ENCODE measurements at regions not wholly inside any gene's neighbourhood (a gene's known extent, or its start where the extent isn't known, plus 50 kb on each side); places are given as distances from the start of the nearest gene placed in this dataset.
A peak's percentile ranks its signal among the peaks of the same experiment; 100 is the strongest.

GRCh38 chr13:73955977-73956500 is 178.2 kb downstream of the KLF12 start:
- intact Hi-C loops (cut with DNase I, micrococcal nuclease): no loop called here
- Mint-ChIP-seq H3K27ac (peak overlapping the region; percentile 67), H3K4me3 (no peak overlapping the region)

GRCh38 chr13:73954808-73955207 is 179.4 kb downstream of the KLF12 start:
- Mint-ChIP-seq H3K4me1 (ENCODE audit: low read depth) (peaks cover 79% of the 10 kb centered on the region), H3K4me3 (peak overlapping the region; percentile 13), H3K27ac (no peak overlapping the region), H3K27me3 (no peaks in the 10 kb centered on the region), H3K36me3 (ENCODE audit: low read depth) (peaks cover 13% of the 10 kb centered on the region), H3K9me3 (no peaks in the 10 kb centered on the region)
- Histone ChIP-seq H3K9me3 (ENCODE audit: control insufficient read depth in 1 of 2, insufficient read depth in 1 of 2, low read length in 2 of 2) (no peaks in the 10 kb centered on the region), H3K4me3 (ENCODE audit: low read length) (no peak overlapping the region), H3K36me3 (ENCODE audit: insufficient read depth, low read length) (no peaks in the 10 kb centered on the region), H3K4me1 (ENCODE audit: insufficient read depth, low read length) (peaks cover 14% of the 10 kb centered on the region), H3K27ac (ENCODE audit: low read depth in 1 of 2, low read length in 2 of 2) (no peak overlapping the region), H3K27me3 (ENCODE audit: control insufficient read depth in 1 of 2, insufficient read depth in 2 of 2, low read length in 2 of 2) (no peaks in the 10 kb centered on the region)
- DNase-seq (no peak), ATAC-seq (ENCODE audit: poor library complexity) (no peak)
- ChIA-PET POLR2A (no interaction called here), CTCF (no interaction called here)
- TF ChIP-seq CTCF (IDR thresholded peaks at IDR 0.05): no peak
- intact Hi-C loops (cut with DNase I, micrococcal nuclease): no loop called here

More at GRCh38 chr13:73955977-73956500, 178.2 kb downstream of the KLF12 start:
- H3K36me3 Mint-ChIP-seq (ENCODE audit: low read depth): peaks cover 9% of the 10 kb centered on the region
- ChIA-PET POLR2A (no interaction called here), CTCF (no interaction called here)
- peaks cover 77% of the 10 kb centered on the region for H3K4me1 Mint-ChIP-seq (ENCODE audit: low read depth)
- no peaks in the 10 kb centered on the region for H3K36me3 ChIP-seq (ENCODE audit: insufficient read depth, low read length)
- no peaks in the 10 kb centered on the region for H3K27me3 ChIP-seq (ENCODE audit: control insufficient read depth in 1 of 2, insufficient read depth in 2 of 2, low read length in 2 of 2)
- no peaks in the 10 kb centered on the region for H3K9me3 ChIP-seq (ENCODE audit: control insufficient read depth in 1 of 2, insufficient read depth in 1 of 2, low read length in 2 of 2)
- no peak for TF ChIP-seq CTCF (IDR thresholded peaks at IDR 0.05)
- ATAC-seq (ENCODE audit: poor library complexity): no peak
- no peak for DNase-seq
- no peaks in the 10 kb centered on the region for H3K27me3 Mint-ChIP-seq
- H3K4me3 ChIP-seq (ENCODE audit: low read length): no peak overlapping the region
- no peaks in the 10 kb centered on the region for H3K9me3 Mint-ChIP-seq
- no peak overlapping the region for H3K27ac ChIP-seq (ENCODE audit: low read depth in 1 of 2, low read length in 2 of 2)
- H3K4me1 ChIP-seq (ENCODE audit: insufficient read depth, low read length): peaks cover 11% of the 10 kb centered on the region

GRCh38 chr13:73952648-73953047 is 181.6 kb downstream of the KLF12 start:
- TF ChIP-seq CTCF (IDR thresholded peaks at IDR 0.05): no peak
- peak overlapping the region; percentile 2 for H3K4me3 Mint-ChIP-seq
- CTCF ChIA-PET: interaction anchor here (0.8 to 0.9 kb wide), 2 partner anchors 12 to 80 kb away, joined by 3 read pairs; no protein-coding TSS in a partner anchor

More at GRCh38 chr13:73952648-73953047, 181.6 kb downstream of the KLF12 start:
- Histone ChIP-seq H3K36me3 (ENCODE audit: insufficient read depth, low read length) (no peaks in the 10 kb centered on the region), H3K4me3 (ENCODE audit: low read length) (no peak overlapping the region), H3K27ac (ENCODE audit: low read depth in 1 of 2, low read length in 2 of 2) (no peak overlapping the region), H3K27me3 (ENCODE audit: control insufficient read depth in 1 of 2, insufficient read depth in 2 of 2, low read length in 2 of 2) (no peaks in the 10 kb centered on the region), H3K9me3 (ENCODE audit: control insufficient read depth in 1 of 2, insufficient read depth in 1 of 2, low read length in 2 of 2) (no peaks in the 10 kb centered on the region), H3K4me1 (ENCODE audit: insufficient read depth, low read length) (peaks cover 20% of the 10 kb centered on the region)
- H3K4me1 Mint-ChIP-seq (ENCODE audit: low read depth): peaks cover 90% of the 10 kb centered on the region
- intact Hi-C loops (cut with DNase I, micrococcal nuclease): no loop called here
- no peaks in the 10 kb centered on the region for H3K27me3 Mint-ChIP-seq
- ATAC-seq (ENCODE audit: poor library complexity): peak; percentile 48
- no peaks in the 10 kb centered on the region for H3K9me3 Mint-ChIP-seq
- POLR2A ChIA-PET: interaction anchor here (0.8 to 2.0 kb wide), 3 partner anchors 9 to 334 kb away, joined by 3 to 5 read pairs (median 4); no protein-coding TSS in a partner anchor
- DNase-seq: no peak
- peaks cover 13% of the 10 kb centered on the region for H3K36me3 Mint-ChIP-seq (ENCODE audit: low read depth)
- H3K27ac Mint-ChIP-seq: peak overlapping the region; percentile 30
